Trophoblast cell (in vitro differentiated cells and primary cell): ENCODE measurements at regions not wholly inside any gene's neighbourhood (a gene's known extent, or its start where the extent isn't known, plus 50 kb on each side); places are given as distances from the start of the nearest gene placed in this dataset.
"Not testable (repeated sequence)": the region's sequence is repeated elsewhere in the genome, so short reads cannot be mapped to it uniquely, and the experiment has no call there.

Source experiments
- DNase-seq, 2 donors: peaks; one replicate each; pipeline ENCODE4 v3.0.0-alpha.2; 2016
- H2AFZ ChIP-seq: 2 replicates; pipeline ENCODE4 v1.6.1; 2013; ENCODE audit warnings: low read length, moderate library complexity, mild to moderate bottlenecking; ENCODE audit not compliant: insufficient read depth, poor library complexity
- H2AK5ac ChIP-seq: 2 replicates; pipeline ENCODE4 v1.6.1; 2013; ENCODE audit warnings: mild to moderate bottlenecking, low read length
- H2BK120ac ChIP-seq: 2 replicates; pipeline ENCODE4 v1.6.1; 2013; ENCODE audit warnings: low read length, mild to moderate bottlenecking, moderate library complexity; ENCODE audit not compliant: insufficient read depth, poor library complexity
- H2BK12ac ChIP-seq: 2 replicates; pipeline ENCODE4 v1.6.1; 2013; ENCODE audit warnings: mild to moderate bottlenecking, low read length, moderate library complexity
- H2BK5ac ChIP-seq: 2 replicates; pipeline ENCODE4 v1.6.1; 2013; ENCODE audit warnings: low read length, low read depth, moderate library complexity, mild to moderate bottlenecking; ENCODE audit not compliant: poor library complexity
- H3K14ac ChIP-seq: 2 replicates; pipeline ENCODE4 v1.6.1; 2013; ENCODE audit warnings: mild to moderate bottlenecking, low read length
- H3K18ac ChIP-seq: 2 replicates; pipeline ENCODE4 v1.6.1; 2013; ENCODE audit warnings: mild to moderate bottlenecking, low read length
- H3K23ac ChIP-seq: 2 replicates; pipeline ENCODE4 v1.6.1; 2013; ENCODE audit warnings: low read length
- H3K27ac ChIP-seq: 2 replicates; pipeline ENCODE4 v1.5.1; 2013; ENCODE audit warnings: low read depth, mild to moderate bottlenecking, inconsistent platforms, low read length, moderate library complexity
- H3K27me3 ChIP-seq: 2 replicates; pipeline ENCODE4 v1.6.1; 2013; ENCODE audit warnings: inconsistent platforms, mild to moderate bottlenecking, low read length, moderate library complexity; ENCODE audit not compliant: insufficient read depth
- H3K36me3 ChIP-seq, 2 experiments: 1 replicate in 1 of 2; 2 replicates in 1 of 2; pipeline ENCODE4 v1.6.1; 2013; ENCODE audit warnings: low read length in 2 of 2, mild to moderate bottlenecking in 2 of 2, moderate library complexity in 1 of 2; ENCODE audit not compliant: insufficient read depth in 2 of 2, control insufficient read depth in 1 of 2
- H3K4ac ChIP-seq: 2 replicates; pipeline ENCODE4 v1.6.1; 2013; ENCODE audit warnings: low read depth, mild to moderate bottlenecking, low read length, moderate library complexity
- H3K4me1 ChIP-seq, 2 experiments: 1 replicate in 1 of 2; 2 replicates in 1 of 2; pipeline ENCODE4 v1.6.1; 2013; ENCODE audit warnings: low read length in 2 of 2, mild to moderate bottlenecking in 2 of 2, moderate library complexity in 1 of 2; ENCODE audit not compliant: insufficient read depth in 2 of 2, control insufficient read depth in 1 of 2
- H3K4me2 ChIP-seq: 2 replicates; pipeline ENCODE4 v1.6.1; 2013; ENCODE audit warnings: inconsistent platforms, mild to moderate bottlenecking, low read length, moderate library complexity
- H3K4me3 ChIP-seq: 2 replicates; pipeline ENCODE4 v1.5.1; 2013; ENCODE audit warnings: mild to moderate bottlenecking, low read depth, low read length, inconsistent platforms
- H3K79me1 ChIP-seq: one replicate; pipeline ENCODE4 v1.6.1; 2013; ENCODE audit warnings: low read length
- H3K79me2 ChIP-seq: 2 replicates; pipeline ENCODE4 v1.6.1; 2013; ENCODE audit warnings: low read length, mild to moderate bottlenecking; ENCODE audit not compliant: control insufficient read depth, insufficient read depth, poor library complexity
- H3K9ac ChIP-seq: 2 replicates; pipeline ENCODE4 v1.6.1; 2013; ENCODE audit warnings: mild to moderate bottlenecking, low read length
- H3K9me3 ChIP-seq: 2 replicates; pipeline ENCODE4 v1.6.1; 2013; ENCODE audit warnings: low read depth, mild to moderate bottlenecking, control low read depth, inconsistent platforms, low read length; ENCODE audit not compliant: insufficient read depth
- H4K12ac ChIP-seq: 2 replicates; pipeline ENCODE4 v1.6.1; 2013; ENCODE audit warnings: low read depth, mild to moderate bottlenecking, low read length, moderate library complexity
- H4K8ac ChIP-seq: 2 replicates; pipeline ENCODE4 v1.6.1; 2013; ENCODE audit warnings: low read depth, mild to moderate bottlenecking, low read length, moderate library complexity
- H4K91ac ChIP-seq: one replicate; pipeline ENCODE4 v1.6.1; 2013; ENCODE audit warnings: low read depth, mild to moderate bottlenecking, low read length, moderate library complexity
- WGBS: extraction: QIAGEN DNeasy Blood & Tissue Kit; methylation state at CpG from one replicate; pipeline ENCODE4 v1.1.7; 2013; ENCODE audit warnings: missing lambda C conversion rate; ENCODE audit not compliant: insufficient read length, insufficient coverage; ENCODE audit errors: extremely low coverage; 5-methylcytosine and 5-hydroxymethylcytosine counted together

- Histone ChIP-seq H3K27ac (no peak overlapping the region), H2BK120ac (no peak overlapping the region), H4K8ac (no peak overlapping the region), H2AFZ (no peak overlapping the region), H3K23ac (no peak overlapping the region), H3K4me3 (no peak overlapping the region), H2BK12ac (no peak overlapping the region), H3K4ac (no peak overlapping the region), H3K4me1 (peaks cover 10 to 12% of the 10 kb centered on the region in 2 experiments), H3K9me3 (peaks cover 3% of the 10 kb centered on the region), H3K4me2 (no peak overlapping the region), H4K12ac (no peak overlapping the region), H2BK5ac (no peak overlapping the region), H4K91ac (no peak overlapping the region), H3K79me1 (peaks cover 14% of the 10 kb centered on the region), H3K79me2 (peaks cover 3% of the 10 kb centered on the region), H3K14ac (no peak overlapping the region), H2AK5ac (no peak overlapping the region), H3K27me3 (no peaks in the 10 kb centered on the region), H3K36me3 (no peaks in the 10 kb centered on the region), H3K9ac (no peak overlapping the region), H3K18ac (no peak overlapping the region)
- DNase-seq, result no peak
- no CpG with 5 or more reads among the region's 3 CpGs for WGBS
Measured at GRCh38 chr12:58421990-58422389, 480.6 kb downstream of the ATP23 start.

- Histone ChIP-seq H3K4me1 (peaks cover 10 to 12% of the 10 kb centered on the region in 2 experiments), H3K4me3 (no peak overlapping the region), H3K4ac (no peak overlapping the region), H3K27me3 (no peaks in the 10 kb centered on the region), H2AK5ac (no peak overlapping the region), H3K79me2 (peaks cover 3% of the 10 kb centered on the region), H3K9ac (no peak overlapping the region), H4K8ac (no peak overlapping the region), H3K14ac (no peak overlapping the region), H4K91ac (no peak overlapping the region), H3K79me1 (peaks cover 14% of the 10 kb centered on the region), H2BK120ac (no peak overlapping the region), H4K12ac (no peak overlapping the region), H3K9me3 (no peaks in the 10 kb centered on the region), H2AFZ (no peak overlapping the region), H2BK5ac (no peak overlapping the region), H3K4me2 (no peak overlapping the region), H3K23ac (no peak overlapping the region), H3K27ac (peak overlapping the region; percentile 85), H3K18ac (no peak overlapping the region), H2BK12ac (no peak overlapping the region), H3K36me3 (no peaks in the 10 kb centered on the region)
- no peak for DNase-seq
- WGBS, result no CpG with 5 or more reads among the region's 1 CpG
Measured at GRCh38 chr12:58424735-58425392, 483.5 kb downstream of the ATP23 start.

GRCh38 chr12:58425481-58426392 lies 484.4 kb downstream of the ATP23 start:
- Histone ChIP-seq H3K23ac (no peak overlapping the region), H4K91ac (peak overlapping the region; percentile 91), H3K4me3 (no peak overlapping the region), H3K9ac (no peak overlapping the region), H3K79me2 (peaks cover 3% of the 10 kb centered on the region), H3K9me3 (no peaks in the 10 kb centered on the region), H3K4ac (peak overlapping the region; percentile 72), H2AFZ (peak overlapping the region; percentile 80), H3K4me1 (peaks cover 10% of the 10 kb centered on the region in 2 experiments), H3K79me1 (peaks cover 14% of the 10 kb centered on the region), H3K14ac (peak overlapping the region; percentile 38), H3K36me3 (no peaks in the 10 kb centered on the region), H2BK120ac (peak overlapping the region; percentile 86), H3K27me3 (no peaks in the 10 kb centered on the region), H3K18ac (peak overlapping the region; percentile 16), H2BK12ac (peak overlapping the region; percentile 39), H4K12ac (no peak overlapping the region), H3K27ac (peak overlapping the region; percentile 85), H2AK5ac (no peak overlapping the region), H4K8ac (peak overlapping the region; percentile 75), H2BK5ac (peak overlapping the region; percentile 83), H3K4me2 (peak overlapping the region; percentile 35)
- WGBS, result no CpG with 5 or more reads among the region's 6 CpGs
- peak in 1 of 2 donors; percentile 41 for DNase-seq

- H3K79me1 ChIP-seq, result peaks cover 14% of the 10 kb centered on the region
- peak overlapping the region; percentile 65 for H2BK12ac ChIP-seq
- H4K91ac ChIP-seq, result peak overlapping the region; percentile 91
- not testable (repeated sequence) for H3K4me3 ChIP-seq, H3K36me3 ChIP-seq, H4K12ac ChIP-seq, H3K27me3 ChIP-seq, H3K23ac ChIP-seq, H3K4ac ChIP-seq, H3K9me3 ChIP-seq, H3K4me2 ChIP-seq, H3K79me2 ChIP-seq, H3K9ac ChIP-seq, H3K4me1 ChIP-seq, DNase-seq
- peak overlapping the region; percentile 52 for H2BK5ac ChIP-seq
- peak overlapping the region; percentile 68 for H2BK120ac ChIP-seq
- H2AFZ ChIP-seq, result peak overlapping the region; percentile 80
- peak overlapping the region; percentile 85 for H3K27ac ChIP-seq
- no CpG with 5 or more reads among the region's 3 CpGs for WGBS
- H3K18ac ChIP-seq, result peak overlapping the region; percentile 64
- peak overlapping the region; percentile 43 for H4K8ac ChIP-seq
- peak overlapping the region; percentile 82 for H3K14ac ChIP-seq
- peak overlapping the region; percentile 89 for H2AK5ac ChIP-seq
Measured at GRCh38 chr12:58426437-58426836, 485.1 kb downstream of the ATP23 start.
